OCI-LY1 (cell line): ENCODE measurements at regions not wholly inside any gene's neighbourhood (a gene's known extent, or its start where the extent isn't known, plus 50 kb on each side); places are given as distances from the start of the nearest gene placed in this dataset.

ENCODE experiments used
- H2AFZ ChIP-seq: fragments of 200-600 bp; sonication (generic), shearing (Covaris generic); 2 replicates; pipeline ENCODE4 v1.6.0; 2014; ENCODE audit warnings: antibody characterized with exemption, mild to moderate bottlenecking, low read length
- H3F3A ChIP-seq: fragments of 200-600 bp; sonication (generic), shearing (Covaris generic); 2 replicates; pipeline ENCODE4 v1.6.0; 2014; ENCODE audit warnings: mild to moderate bottlenecking, antibody characterized with exemption, low read length, moderate library complexity; ENCODE audit not compliant: insufficient read depth
- H3K27ac ChIP-seq: fragments of 200-600 bp; sonication (generic); 2 replicates; pipeline ENCODE4 v1.5.1; 2014; ENCODE audit warnings: low read length, mixed run types, mild to moderate bottlenecking, low read depth; ENCODE audit not compliant: poor library complexity, severe bottlenecking
- H3K27me3 ChIP-seq: fragments of 200-600 bp; sonication (generic); 2 replicates; pipeline ENCODE4 v1.6.0; 2014; ENCODE audit warnings: antibody characterized with exemption, mild to moderate bottlenecking, low read length, moderate library complexity; ENCODE audit not compliant: insufficient read depth
- H3K36me3 ChIP-seq: fragments of 200-600 bp; sonication (generic); 2 replicates; pipeline ENCODE4 v1.6.1; 2014; ENCODE audit warnings: mild to moderate bottlenecking, antibody characterized with exemption, low read length, moderate library complexity, mixed read lengths; ENCODE audit not compliant: insufficient read depth
- H3K4me1 ChIP-seq: fragments of 200-600 bp; sonication (generic); 2 replicates; pipeline ENCODE4 v1.5.1; 2014; ENCODE audit warnings: mild to moderate bottlenecking, low read length, moderate library complexity; ENCODE audit not compliant: insufficient read depth, severe bottlenecking
- H3K4me2 ChIP-seq: fragments of 200-600 bp; sonication (generic), shearing (Covaris generic); 2 replicates; pipeline ENCODE4 v1.6.1; 2014; ENCODE audit warnings: low read length
- H3K4me3 ChIP-seq: fragments of 200-600 bp; sonication (generic); 2 replicates; pipeline ENCODE4 v1.5.1; 2014; ENCODE audit warnings: low read length, low read depth, mild to moderate bottlenecking, mixed read lengths; ENCODE audit not compliant: poor library complexity, severe bottlenecking
- H3K79me2 ChIP-seq: fragments of 200-600 bp; shearing (Covaris generic); 2 replicates; pipeline ENCODE4 v1.6.1; 2016; ENCODE audit warnings: mixed run types, low read length, mixed read lengths; ENCODE audit not compliant: insufficient read depth
- H3K9ac ChIP-seq: fragments of 200-600 bp; sonication (generic), shearing (Covaris generic); 2 replicates; pipeline ENCODE4 v1.6.1; 2014; ENCODE audit warnings: mild to moderate bottlenecking, low read length, mixed read lengths
- H3K9me2 ChIP-seq: fragments of 200-600 bp; sonication (generic), shearing (Covaris generic); 2 replicates; pipeline ENCODE4 v1.6.1; 2014; ENCODE audit warnings: low read depth, mild to moderate bottlenecking, low read length, mixed read lengths
- H3K9me3 ChIP-seq: fragments of 200-600 bp; shearing (Covaris generic); 2 replicates; pipeline ENCODE4 v1.6.1; 2014; ENCODE audit warnings: low read length, mixed read lengths
- H4K20me1 ChIP-seq: fragments of 200-600 bp; sonication (generic), shearing (Covaris generic); 2 replicates; pipeline ENCODE4 v1.6.0; 2016; ENCODE audit warnings: mild to moderate bottlenecking, low read length; ENCODE audit not compliant: insufficient read depth
- EZH2 ChIP-seq: fragments of 200-600 bp; sonication (generic), shearing (Covaris generic); IDR thresholded peaks from 2 replicates; pipeline ENCODE4 v1.8.0; 2017; ENCODE audit warnings: borderline replicate concordance, mixed run types, mild to moderate bottlenecking, antibody characterized with exemption, low read length, moderate library complexity, mixed read lengths
- TF ChIP-seq, protein P1 (sequence below): fragments of 200-600 bp; sonication (generic), shearing (Covaris generic); IDR thresholded peaks from 2 replicates; pipeline ENCODE4 v1.5.1; 2017; ENCODE audit warnings: mild to moderate bottlenecking, antibody characterized with exemption, low read length, moderate library complexity, mixed read lengths

DNA sequence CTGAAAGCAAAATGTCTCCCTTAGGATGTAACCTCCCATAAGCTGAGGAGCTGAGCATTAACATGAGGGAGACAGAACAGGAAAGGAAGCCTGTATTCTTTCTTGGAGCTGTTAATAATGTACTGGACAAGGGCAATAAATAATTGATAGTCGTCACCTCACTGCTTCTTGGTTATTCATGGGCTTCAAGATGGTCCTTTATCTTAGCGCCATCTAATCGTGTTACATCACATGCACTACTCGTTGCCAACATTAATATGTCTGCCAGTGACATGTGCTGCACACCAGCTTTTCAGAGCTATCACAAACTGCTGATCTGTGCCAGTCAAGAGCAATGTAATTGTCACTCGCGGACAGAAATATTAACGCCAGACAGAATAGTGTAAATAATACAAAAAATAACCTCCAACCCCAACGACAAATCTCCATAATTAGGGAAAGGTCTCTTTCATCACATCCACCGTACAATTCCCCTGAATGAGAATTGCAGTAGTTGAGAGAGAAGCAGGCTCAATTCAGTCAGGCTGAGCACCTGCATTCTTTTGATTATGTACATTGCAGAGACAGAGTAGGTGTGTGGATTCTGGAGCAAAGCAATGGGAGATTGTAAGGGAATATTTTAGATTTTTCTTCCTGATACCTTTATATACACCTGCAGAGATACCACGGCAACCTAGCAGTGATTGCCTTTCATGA lies 267.1 kb downstream of the SPATA31D1 start:
- no peaks in the 10 kb centered on the region for H4K20me1 ChIP-seq
- no peak overlapping the region for H3K27ac ChIP-seq
- no peak overlapping the region for H3K4me3 ChIP-seq
- no peak overlapping the region for H3K4me2 ChIP-seq
- no peak overlapping the region for H2AFZ ChIP-seq
- H3K9ac ChIP-seq, result no peak overlapping the region
- H3K9me2 ChIP-seq, result no peaks in the 10 kb centered on the region
- no peaks in the 10 kb centered on the region for H3K27me3 ChIP-seq
- no peaks in the 10 kb centered on the region for H3K36me3 ChIP-seq
- no peak for TF ChIP-seq EZH2
- TF ChIP-seq, protein P1, sequence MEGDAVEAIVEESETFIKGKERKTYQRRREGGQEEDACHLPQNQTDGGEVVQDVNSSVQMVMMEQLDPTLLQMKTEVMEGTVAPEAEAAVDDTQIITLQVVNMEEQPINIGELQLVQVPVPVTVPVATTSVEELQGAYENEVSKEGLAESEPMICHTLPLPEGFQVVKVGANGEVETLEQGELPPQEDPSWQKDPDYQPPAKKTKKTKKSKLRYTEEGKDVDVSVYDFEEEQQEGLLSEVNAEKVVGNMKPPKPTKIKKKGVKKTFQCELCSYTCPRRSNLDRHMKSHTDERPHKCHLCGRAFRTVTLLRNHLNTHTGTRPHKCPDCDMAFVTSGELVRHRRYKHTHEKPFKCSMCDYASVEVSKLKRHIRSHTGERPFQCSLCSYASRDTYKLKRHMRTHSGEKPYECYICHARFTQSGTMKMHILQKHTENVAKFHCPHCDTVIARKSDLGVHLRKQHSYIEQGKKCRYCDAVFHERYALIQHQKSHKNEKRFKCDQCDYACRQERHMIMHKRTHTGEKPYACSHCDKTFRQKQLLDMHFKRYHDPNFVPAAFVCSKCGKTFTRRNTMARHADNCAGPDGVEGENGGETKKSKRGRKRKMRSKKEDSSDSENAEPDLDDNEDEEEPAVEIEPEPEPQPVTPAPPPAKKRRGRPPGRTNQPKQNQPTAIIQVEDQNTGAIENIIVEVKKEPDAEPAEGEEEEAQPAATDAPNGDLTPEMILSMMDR, result no peak
- no peaks in the 10 kb centered on the region for H3K9me3 ChIP-seq
- H3K4me1 ChIP-seq, result peaks cover 15% of the 10 kb centered on the region
- no peaks in the 10 kb centered on the region for H3F3A ChIP-seq
- H3K79me2 ChIP-seq, result no peaks in the 10 kb centered on the region

DNA sequence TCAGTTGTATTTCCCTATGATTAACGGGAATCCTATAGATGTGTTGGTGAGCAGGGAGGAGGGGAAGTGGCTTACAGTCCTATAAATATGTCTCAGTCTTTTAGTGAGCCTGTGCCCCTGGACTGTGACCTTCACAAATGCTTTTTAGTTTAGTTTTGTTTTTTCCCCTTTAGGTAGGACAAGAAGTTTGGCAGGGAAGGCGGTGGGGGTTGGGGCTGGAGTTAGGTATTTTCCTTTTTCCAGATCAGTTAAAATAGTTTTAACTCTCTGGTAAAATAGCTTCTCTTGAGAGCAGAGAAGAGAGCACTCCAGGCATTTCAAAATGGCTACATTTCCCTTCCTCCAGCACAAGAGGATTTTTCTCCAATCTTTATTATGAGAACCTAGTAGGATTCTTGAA lies 272.1 kb downstream of the SPATA31D1 start:
- no peak overlapping the region for H3K4me2 ChIP-seq
- H3K4me1 ChIP-seq, result peaks cover 8% of the 10 kb centered on the region
- no peaks in the 10 kb centered on the region for H3K79me2 ChIP-seq
- no peaks in the 10 kb centered on the region for H3K9me2 ChIP-seq
- no peak overlapping the region for H3K4me3 ChIP-seq
- H3K27ac ChIP-seq, result no peak overlapping the region
- H4K20me1 ChIP-seq, result no peaks in the 10 kb centered on the region
- H3K9me3 ChIP-seq, result peaks cover 6% of the 10 kb centered on the region; the same call in 1 of the 2 replicates
- no peak overlapping the region for H2AFZ ChIP-seq
- H3F3A ChIP-seq, result no peaks in the 10 kb centered on the region
- no peaks in the 10 kb centered on the region for H3K27me3 ChIP-seq
- no peak for TF ChIP-seq EZH2
- TF ChIP-seq, protein P1, result no peak
- H3K9ac ChIP-seq, result no peak overlapping the region
- H3K36me3 ChIP-seq, result no peaks in the 10 kb centered on the region

DNA sequence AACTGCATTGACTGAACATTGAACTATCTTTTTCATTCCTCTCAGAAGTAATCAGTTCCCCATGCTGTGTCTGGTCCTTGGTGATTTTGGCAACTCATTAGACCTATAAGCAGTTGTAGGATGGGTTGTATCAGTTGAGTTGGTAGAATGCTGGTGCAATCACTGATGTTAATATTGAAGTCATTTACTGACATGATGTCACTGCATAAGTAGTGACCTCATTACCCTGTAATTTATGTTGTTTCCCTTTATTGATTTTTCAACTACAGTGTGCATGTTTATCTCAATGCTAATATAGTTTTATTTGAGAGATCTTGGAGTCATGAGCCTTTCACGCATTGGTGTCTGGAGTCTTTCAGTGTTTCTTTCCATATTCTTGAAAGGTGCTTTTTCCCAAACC lies 275.0 kb downstream of the SPATA31D1 start:
- no peak overlapping the region for H2AFZ ChIP-seq
- peaks cover 6% of the 10 kb centered on the region; the same call in 1 of the 2 replicates for H3K9me3 ChIP-seq
- no peaks in the 10 kb centered on the region for H3K36me3 ChIP-seq
- no peaks in the 10 kb centered on the region for H3K27me3 ChIP-seq
- H3F3A ChIP-seq, result no peaks in the 10 kb centered on the region
- H3K4me1 ChIP-seq, result peaks cover 8% of the 10 kb centered on the region
- H3K9me2 ChIP-seq, result no peaks in the 10 kb centered on the region
- no peak for TF ChIP-seq EZH2
- TF ChIP-seq, protein P1, result no peak
- no peak overlapping the region for H3K9ac ChIP-seq
- H3K27ac ChIP-seq, result no peak overlapping the region
- H3K79me2 ChIP-seq, result no peaks in the 10 kb centered on the region
- H3K4me2 ChIP-seq, result no peak overlapping the region
- no peak overlapping the region for H3K4me3 ChIP-seq
- no peaks in the 10 kb centered on the region for H4K20me1 ChIP-seq
